ENCODE measurements at regions not wholly inside any gene's neighbourhood (a gene's known extent, or its start where the extent isn't known, plus 50 kb on each side); places are given as distances from the start of the nearest gene placed in this dataset.

GRCh38 chr6:168136001-168136400, 57.0 kb upstream of the FRMD1 start:
- TF ChIP-seq CTCF (IDR thresholded peaks at IDR 0.05) (no peak), POLR2A (IDR thresholded peaks at IDR 0.05) (no peak)
- no peaks in the 10 kb centered on the region for H3K27me3 ChIP-seq
- no peak for DNase-seq (ENCODE audit: low spot score in 2 of 2)
- WGBS, 2 donors: 94 to 95% methylated on average over 7 of the region's 7 CpGs
- no peak overlapping the region for H3K4me3 ChIP-seq
- peaks cover 0 to 19% (median 0%) of the 10 kb centered on the region in 4 donors for H3K4me1 ChIP-seq
- H3K27ac ChIP-seq: no peak overlapping the region
- no peaks in the 10 kb centered on the region for H3K36me3 ChIP-seq
- no peaks in the 10 kb centered on the region for H3K9me3 ChIP-seq

- Histone ChIP-seq H3K4me3 (no peak overlapping the region), H3K27me3 (no peaks in the 10 kb centered on the region), H3K9me3 (no peaks in the 10 kb centered on the region), H3K36me3 (no peaks in the 10 kb centered on the region), H3K4me1 (peaks cover 0 to 19% (median 0%) of the 10 kb centered on the region in 4 donors), H3K27ac (no peak overlapping the region)
- WGBS, 2 donors: 89 to 95% methylated on average over 14 to 16 of the region's 16 CpGs
- TF ChIP-seq CTCF (IDR thresholded peaks at IDR 0.05) (no peak), EP300 (IDR thresholded peaks at IDR 0.05) (no peak), POLR2A (IDR thresholded peaks at IDR 0.05) (no peak)
- no peak for DNase-seq (ENCODE audit: low spot score in 2 of 2)
Measured at GRCh38 chr6:168134560-168135201, 55.7 kb upstream of the FRMD1 start.

GRCh38 chr6:168133687-168134559, 54.9 kb upstream of the FRMD1 start:
- DNase-seq (ENCODE audit: low spot score in 2 of 2): no peak
- H3K27ac ChIP-seq: no peak overlapping the region
- H3K4me3 ChIP-seq: peak overlapping the region in 1 of 4 donors; percentile 44
- no peaks in the 10 kb centered on the region for H3K9me3 ChIP-seq
- H3K4me1 ChIP-seq: peaks cover 0 to 19% (median 0%) of the 10 kb centered on the region in 4 donors
- WGBS, 2 donors: 61 to 73% methylated on average over 11 to 15 of the region's 16 CpGs
- H3K27me3 ChIP-seq: no peaks in the 10 kb centered on the region
- no peaks in the 10 kb centered on the region for H3K36me3 ChIP-seq
- TF ChIP-seq CTCF (IDR thresholded peaks at IDR 0.05) (no peak), POLR2A (IDR thresholded peaks at IDR 0.05) (no peak), EP300 (IDR thresholded peaks at IDR 0.05) (no peak)

GRCh38 chr6:168133168-168133561, 54.2 kb upstream of the FRMD1 start:
- H3K4me3 ChIP-seq: peak overlapping the region in 3 of 4 donors; percentile 28 to 44 (median 37)
- peak in 2 of 5 experiments; percentile 1 to 10 for TF ChIP-seq CTCF (IDR thresholded peaks at IDR 0.05)
- TF ChIP-seq POLR2A (IDR thresholded peaks at IDR 0.05): no peak
- no peak for TF ChIP-seq EP300 (IDR thresholded peaks at IDR 0.05)
- H3K4me1 ChIP-seq: peaks cover 0 to 19% (median 0%) of the 10 kb centered on the region in 4 donors
- peak overlapping the region in 1 of 4 donors; percentile 36 for H3K27ac ChIP-seq
- H3K9me3 ChIP-seq: no peaks in the 10 kb centered on the region
- no peaks in the 10 kb centered on the region for H3K27me3 ChIP-seq
- H3K36me3 ChIP-seq: no peaks in the 10 kb centered on the region
- 7 to 11% methylated on average over 13 of the region's 13 CpGs for WGBS, 2 donors
- DNase-seq (ENCODE audit: low spot score in 2 of 2): no peak
